Immature natural killer cell (primary cell): ENCODE measurements at regions not wholly inside any gene's neighbourhood (a gene's known extent, or its start where the extent isn't known, plus 50 kb on each side); places are given as distances from the start of the nearest gene placed in this dataset.

Source experiments
- DNase-seq, 3 donors: peaks; one replicate each; pipeline ENCODE4 v3.0.0; 2022; ENCODE audit warnings: mixed read lengths in 1 of 3
- H3K27ac Mint-ChIP-seq, 6 donors: one replicate each; pipeline ENCODE4 v1.8.0; 2020; ENCODE audit warnings: mixed read lengths in 6 of 6, mild to moderate bottlenecking in 5 of 6, inconsistent platforms in 4 of 6, moderate library complexity in 3 of 6
- H3K27me3 Mint-ChIP-seq, 3 donors: one replicate each; pipeline ENCODE4 v1.8.0; 2020 to 2021; ENCODE audit warnings: low read depth in 3 of 3, mild to moderate bottlenecking in 3 of 3, mixed read lengths in 3 of 3, moderate library complexity in 3 of 3, inconsistent platforms in 1 of 3
- H3K36me3 Mint-ChIP-seq, 3 donors: one replicate each; pipeline ENCODE4 v1.8.0; 2020; ENCODE audit warnings: mixed read lengths in 3 of 3, inconsistent platforms in 2 of 3, mild to moderate bottlenecking in 2 of 3
- H3K4me1 Mint-ChIP-seq, 2 donors: one replicate each; pipeline ENCODE4 v1.8.0; 2020; ENCODE audit warnings: inconsistent platforms in 2 of 2, mild to moderate bottlenecking in 2 of 2, mixed read lengths in 2 of 2, moderate library complexity in 1 of 2
- H3K4me3 Mint-ChIP-seq, 5 donors: one replicate each; pipeline ENCODE4 v1.8.0; 2020; ENCODE audit warnings: mild to moderate bottlenecking in 5 of 5, mixed read lengths in 5 of 5, inconsistent platforms in 3 of 5, moderate library complexity in 3 of 5
- H3K9me3 Mint-ChIP-seq, 6 donors: one replicate each; pipeline ENCODE4 v1.8.0; 2020; ENCODE audit warnings: mild to moderate bottlenecking in 6 of 6, mixed read lengths in 6 of 6, inconsistent platforms in 4 of 6, moderate library complexity in 3 of 6

DNA sequence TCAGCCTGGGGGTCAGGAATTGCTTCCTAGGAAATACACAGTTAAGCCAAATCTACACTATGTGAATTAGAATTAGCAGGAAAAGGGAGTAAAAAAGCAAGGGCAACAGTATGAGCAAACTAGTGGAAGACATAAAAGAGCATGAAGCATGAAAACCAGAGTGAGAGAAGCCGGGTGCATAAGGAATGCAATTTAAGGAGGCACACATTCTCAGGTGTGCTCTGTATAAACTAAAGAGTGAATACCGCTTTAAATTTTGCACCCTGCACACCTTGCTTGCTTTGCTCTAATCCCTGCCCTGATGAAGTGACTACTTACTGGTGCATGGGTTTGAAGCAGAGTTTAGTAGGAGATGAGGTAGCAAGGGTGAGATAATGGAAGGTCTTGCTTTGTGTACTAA lies 65.7 kb upstream of the EPHA4 start:
- Mint-ChIP-seq H3K27me3 (peaks cover 0 to 5% (median 5%) of the 10 kb centered on the region in 3 donors), H3K9me3 (peaks cover 0 to 5% (median under 1%) of the 10 kb centered on the region in 6 donors), H3K4me3 (no peak overlapping the region), H3K4me1 (no peaks in the 10 kb centered on the region), H3K36me3 (no peaks in the 10 kb centered on the region), H3K27ac (no peak overlapping the region)
- DNase-seq = no peak

DNA sequence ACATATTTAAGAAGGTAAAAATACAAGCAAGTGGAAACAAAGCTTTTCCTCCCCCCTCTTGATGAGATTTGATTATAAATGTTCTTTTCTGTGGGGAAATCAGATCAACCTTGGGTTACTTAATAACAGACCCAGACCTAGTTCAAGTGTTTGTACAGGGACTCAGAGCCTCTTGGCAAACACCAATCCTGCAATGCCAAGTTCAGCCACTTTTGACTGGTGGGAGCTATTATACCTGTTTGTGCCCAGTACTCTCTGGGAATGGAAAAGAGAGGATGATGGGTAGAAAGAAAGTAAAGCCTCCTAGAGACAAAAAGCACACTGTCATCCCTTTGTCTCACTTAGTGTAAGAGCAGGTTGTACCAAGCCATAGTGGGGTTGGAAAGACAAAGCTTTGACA lies 63.8 kb upstream of the EPHA4 start:
- Mint-ChIP-seq H3K27me3 (peaks cover 2 to 3% (median 3%) of the 10 kb centered on the region in 3 donors), H3K4me1 (no peaks in the 10 kb centered on the region), H3K9me3 (peaks cover 0 to under 1% (median 0%) of the 10 kb centered on the region in 6 donors), H3K4me3 (no peak overlapping the region), H3K27ac (no peak overlapping the region), H3K36me3 (no peaks in the 10 kb centered on the region)
- no peak for DNase-seq

DNA sequence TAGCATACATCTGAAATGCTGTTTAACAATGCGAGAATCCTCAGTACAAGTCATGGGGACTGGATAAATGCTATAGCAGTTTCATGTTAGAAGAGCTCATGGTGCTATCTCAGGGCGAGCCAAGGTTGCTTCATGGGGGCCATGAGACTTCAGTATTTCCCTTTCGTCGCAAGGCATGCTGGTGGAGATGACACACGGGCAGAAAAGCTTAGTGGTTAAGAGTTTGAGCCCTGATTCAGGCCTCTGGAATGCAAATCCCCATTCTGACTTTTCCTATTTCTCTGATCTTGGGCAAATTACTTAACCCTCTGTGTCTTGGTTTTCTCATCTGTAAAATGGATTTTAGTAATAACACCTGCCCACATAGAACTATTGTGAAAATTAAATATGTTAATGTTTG lies 57.4 kb upstream of the EPHA4 start:
- Mint-ChIP-seq H3K9me3 (no peaks in the 10 kb centered on the region), H3K27me3 (peaks cover 2 to 3% (median 2%) of the 10 kb centered on the region in 3 donors), H3K4me3 (no peak overlapping the region), H3K36me3 (no peaks in the 10 kb centered on the region), H3K27ac (no peak overlapping the region), H3K4me1 (no peaks in the 10 kb centered on the region)
- DNase-seq = no peak

DNA sequence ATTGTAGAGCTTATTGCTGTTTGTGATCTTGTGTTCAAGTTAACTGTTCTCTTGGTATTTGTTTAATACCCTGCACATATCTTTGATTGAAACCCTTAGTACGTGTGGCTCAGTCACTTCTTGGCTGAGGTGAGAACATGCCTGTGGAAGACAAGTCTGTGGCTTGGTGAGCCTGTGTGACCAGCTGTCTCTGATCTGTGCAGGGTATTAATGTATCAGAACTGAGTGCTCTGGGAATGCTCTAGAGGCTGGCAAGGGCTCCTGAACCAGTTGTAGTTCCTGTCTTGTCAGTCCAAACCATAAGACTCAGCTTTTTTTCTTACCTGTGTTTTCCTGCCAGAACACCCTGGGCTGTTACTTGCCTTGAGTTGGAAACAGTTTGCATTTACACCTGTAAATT lies 52.4 kb upstream of the EPHA4 start:
- no peaks in the 10 kb centered on the region for H3K4me1 Mint-ChIP-seq
- H3K36me3 Mint-ChIP-seq = no peaks in the 10 kb centered on the region
- no peak for DNase-seq
- no peaks in the 10 kb centered on the region for H3K9me3 Mint-ChIP-seq
- no peak overlapping the region for H3K4me3 Mint-ChIP-seq
- no peak overlapping the region for H3K27ac Mint-ChIP-seq
- H3K27me3 Mint-ChIP-seq = peaks cover 2 to 3% (median 2%) of the 10 kb centered on the region in 3 donors
